ENCODE measurements at regions not wholly inside any gene's neighbourhood (a gene's known extent, or its start where the extent isn't known, plus 50 kb on each side); places are given as distances from the start of the nearest gene placed in this dataset.

- no peaks in the 10 kb centered on the region for H3K9me3 ChIP-seq (replicated peaks in 1 of 3)
- intact Hi-C loops (cut with DNase I) = no loop called here
- 79 to 85% (median 84%) methylated on average over 7 of the region's 7 CpGs for WGBS, 4 donors
- H3K4me1 ChIP-seq (replicated peaks in 1 of 2) = no peaks in the 10 kb centered on the region
- H3K4me3 ChIP-seq = no peak overlapping the region
- H3K36me3 ChIP-seq (replicated peaks in 1 of 2) = no peaks in the 10 kb centered on the region
- H3K27me3 ChIP-seq = no peaks in the 10 kb centered on the region
- TF ChIP-seq POLR2A (IDR thresholded peaks at IDR 0.05) (no peak), CTCF (IDR thresholded peaks at IDR 0.05) (no peak)
- no peak for DNase-seq
- no peak overlapping the region for H3K27ac ChIP-seq
Measured at GRCh38 chr22:48372390-48372789, 1455.3 kb downstream of the BRD1 start.

GRCh38 chr22:48371391-48371790, 1456.3 kb downstream of the BRD1 start:
- no peak for DNase-seq
- 71 to 94% (median 81%) methylated on average over 7 of the region's 7 CpGs for WGBS, 4 donors

GRCh38 chr22:48370508-48371325, 1457.0 kb downstream of the BRD1 start:
- Histone ChIP-seq H3K36me3 (replicated peaks in 1 of 2) (no peaks in the 10 kb centered on the region), H3K9me3 (replicated peaks in 1 of 3) (no peaks in the 10 kb centered on the region), H3K4me1 (replicated peaks in 1 of 2) (no peaks in the 10 kb centered on the region), H3K27ac (no peak overlapping the region), H3K27me3 (no peaks in the 10 kb centered on the region), H3K4me3 (no peak overlapping the region)
- no peak for TF ChIP-seq POLR2A (IDR thresholded peaks at IDR 0.05)
- no peak for TF ChIP-seq CTCF (IDR thresholded peaks at IDR 0.05)
- no peak for DNase-seq
- 52 to 58% (median 54%) methylated on average over 12 to 13 of the region's 13 CpGs for WGBS, 4 donors
- intact Hi-C loops (cut with DNase I) = no loop called here

More at GRCh38 chr22:48371391-48371790, 1456.3 kb downstream of the BRD1 start:
- no peak for TF ChIP-seq POLR2A (IDR thresholded peaks at IDR 0.05)
- no peak for TF ChIP-seq CTCF (IDR thresholded peaks at IDR 0.05)
- H3K36me3 ChIP-seq (replicated peaks in 1 of 2) = no peaks in the 10 kb centered on the region
- H3K4me1 ChIP-seq (replicated peaks in 1 of 2) = no peaks in the 10 kb centered on the region
- no peak overlapping the region for H3K27ac ChIP-seq
- intact Hi-C loops (cut with DNase I) = no loop called here
- H3K4me3 ChIP-seq = no peak overlapping the region
- no peaks in the 10 kb centered on the region for H3K27me3 ChIP-seq
- no peaks in the 10 kb centered on the region for H3K9me3 ChIP-seq (replicated peaks in 1 of 3)

GRCh38 chr22:48369789-48370507, 1457.7 kb downstream of the BRD1 start:
- Histone ChIP-seq H3K36me3 (replicated peaks in 1 of 2) (no peaks in the 10 kb centered on the region), H3K4me3 (no peak overlapping the region), H3K9me3 (replicated peaks in 1 of 3) (no peaks in the 10 kb centered on the region), H3K27me3 (no peaks in the 10 kb centered on the region), H3K4me1 (replicated peaks in 1 of 2) (no peaks in the 10 kb centered on the region), H3K27ac (no peak overlapping the region)
- no peak for DNase-seq
- WGBS, 4 donors = 44 to 60% (median 49%) methylated on average over 11 to 17 of the region's 17 CpGs
- TF ChIP-seq CTCF (IDR thresholded peaks at IDR 0.05) (no peak), POLR2A (IDR thresholded peaks at IDR 0.05) (no peak)
- intact Hi-C loops (cut with DNase I) = no loop called here

All from adrenal gland (tissue), 9 donors.